C4-2B (cell line): ENCODE measurements at regions not wholly inside any gene's neighbourhood (a gene's known extent, or its start where the extent isn't known, plus 50 kb on each side); places are given as distances from the start of the nearest gene placed in this dataset.
A peak's percentile ranks its signal among the peaks of the same experiment; 100 is the strongest.

ENCODE experiments used
- H3K27ac ChIP-seq: fragments of 450-650 bp; 2 replicates; pipeline ENCODE4 v1.5.1; 2017
- ZFX ChIP-seq: fragments of 450-650 bp; IDR thresholded peaks from 2 replicates; pipeline ENCODE4 v1.6.1; 2017
- TF ChIP-seq, protein P1 (sequence below): fragments of 450-650 bp; conservative IDR thresholded peaks from 2 replicates; pipeline ENCODE4 v1.5.1; 2017; ENCODE audit warnings: mild to moderate bottlenecking

DNA sequence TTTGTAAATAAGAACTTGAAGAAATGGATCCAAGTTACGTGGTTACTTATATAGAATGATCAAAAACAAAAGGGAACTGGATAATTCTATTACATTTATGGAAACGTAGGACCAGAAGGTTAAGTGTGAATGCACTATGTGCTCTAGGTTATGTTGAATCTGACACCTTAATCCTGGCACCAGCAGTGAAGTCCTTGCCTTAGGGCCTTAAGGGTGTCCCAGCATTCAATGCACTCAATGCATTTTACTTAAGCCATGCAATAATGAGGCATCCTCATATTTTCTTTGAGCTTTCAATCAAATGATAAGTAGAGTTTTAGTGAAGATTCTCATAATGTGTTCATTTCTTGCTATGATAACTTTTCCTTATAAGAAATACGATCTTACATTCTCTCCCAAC, 178.3 kb upstream of the AGR3 start:
- no peak overlapping the region for H3K27ac ChIP-seq
- no peak for TF ChIP-seq ZFX
- TF ChIP-seq, protein P1, sequence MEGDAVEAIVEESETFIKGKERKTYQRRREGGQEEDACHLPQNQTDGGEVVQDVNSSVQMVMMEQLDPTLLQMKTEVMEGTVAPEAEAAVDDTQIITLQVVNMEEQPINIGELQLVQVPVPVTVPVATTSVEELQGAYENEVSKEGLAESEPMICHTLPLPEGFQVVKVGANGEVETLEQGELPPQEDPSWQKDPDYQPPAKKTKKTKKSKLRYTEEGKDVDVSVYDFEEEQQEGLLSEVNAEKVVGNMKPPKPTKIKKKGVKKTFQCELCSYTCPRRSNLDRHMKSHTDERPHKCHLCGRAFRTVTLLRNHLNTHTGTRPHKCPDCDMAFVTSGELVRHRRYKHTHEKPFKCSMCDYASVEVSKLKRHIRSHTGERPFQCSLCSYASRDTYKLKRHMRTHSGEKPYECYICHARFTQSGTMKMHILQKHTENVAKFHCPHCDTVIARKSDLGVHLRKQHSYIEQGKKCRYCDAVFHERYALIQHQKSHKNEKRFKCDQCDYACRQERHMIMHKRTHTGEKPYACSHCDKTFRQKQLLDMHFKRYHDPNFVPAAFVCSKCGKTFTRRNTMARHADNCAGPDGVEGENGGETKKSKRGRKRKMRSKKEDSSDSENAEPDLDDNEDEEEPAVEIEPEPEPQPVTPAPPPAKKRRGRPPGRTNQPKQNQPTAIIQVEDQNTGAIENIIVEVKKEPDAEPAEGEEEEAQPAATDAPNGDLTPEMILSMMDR = no peak

DNA sequence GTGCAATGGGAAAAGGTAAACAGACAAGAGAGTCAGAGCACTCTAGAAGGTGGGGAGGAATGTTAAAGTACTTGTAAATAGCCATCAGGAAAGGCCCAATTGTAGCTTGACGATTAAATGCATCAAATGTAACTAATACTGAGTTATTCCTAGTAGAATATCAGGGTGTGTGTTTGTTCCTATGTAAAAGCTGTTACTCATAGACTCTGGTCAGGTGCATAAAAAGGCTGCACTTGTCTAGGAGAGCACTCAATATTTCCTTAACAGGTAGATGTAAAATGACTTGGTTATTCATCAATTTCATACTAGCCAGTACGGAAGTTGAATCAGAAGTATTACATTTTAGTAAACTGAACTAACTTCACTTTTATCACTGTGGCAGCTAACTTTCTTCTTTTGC, 179.7 kb upstream of the AGR3 start:
- TF ChIP-seq, protein P1 = no peak
- TF ChIP-seq ZFX = no peak
- no peak overlapping the region for H3K27ac ChIP-seq

DNA sequence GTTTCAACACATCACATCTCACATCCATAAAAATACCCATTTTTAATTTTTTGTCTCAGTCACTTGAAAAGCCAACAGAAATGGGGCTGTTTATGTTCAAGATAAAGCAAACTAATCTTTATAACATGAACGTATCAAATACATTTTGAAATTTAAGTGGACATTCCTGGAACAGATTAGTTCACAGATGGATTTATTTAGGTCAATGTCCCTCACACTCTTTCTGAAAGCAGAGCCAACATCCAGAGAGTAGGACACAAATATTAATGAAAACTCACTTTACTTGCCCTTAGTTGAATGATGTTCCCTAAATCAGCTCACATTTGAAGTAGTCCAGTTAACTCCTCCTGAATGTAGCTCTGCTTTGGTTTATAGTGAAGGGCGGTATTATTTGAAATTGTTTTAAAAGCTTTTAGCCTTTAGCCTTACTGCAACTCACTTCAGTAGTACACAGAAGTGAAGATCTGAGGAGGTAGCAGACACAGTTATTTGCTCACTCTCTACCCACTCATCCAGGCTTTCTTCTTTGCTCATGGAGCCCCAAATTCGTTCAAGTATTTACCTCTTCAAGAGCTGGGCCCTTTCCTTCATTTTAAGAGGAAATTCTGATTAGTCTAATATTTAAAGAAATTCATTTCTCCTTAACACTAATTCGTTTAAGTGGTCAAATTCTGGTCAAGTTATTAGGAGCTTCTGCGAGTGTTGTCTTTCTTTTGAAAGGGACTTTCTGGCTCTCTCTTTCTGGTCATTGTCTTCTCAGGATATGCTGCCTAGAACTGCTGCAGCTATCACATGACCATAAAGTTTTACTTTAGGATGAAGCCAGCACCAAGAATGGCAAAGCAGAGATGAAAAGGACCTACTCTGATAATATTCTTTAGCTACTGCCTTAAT, 180.6 kb upstream of the AGR3 start:
- TF ChIP-seq ZFX = no peak
- TF ChIP-seq, protein P1 = no peak
- no peak overlapping the region for H3K27ac ChIP-seq

DNA sequence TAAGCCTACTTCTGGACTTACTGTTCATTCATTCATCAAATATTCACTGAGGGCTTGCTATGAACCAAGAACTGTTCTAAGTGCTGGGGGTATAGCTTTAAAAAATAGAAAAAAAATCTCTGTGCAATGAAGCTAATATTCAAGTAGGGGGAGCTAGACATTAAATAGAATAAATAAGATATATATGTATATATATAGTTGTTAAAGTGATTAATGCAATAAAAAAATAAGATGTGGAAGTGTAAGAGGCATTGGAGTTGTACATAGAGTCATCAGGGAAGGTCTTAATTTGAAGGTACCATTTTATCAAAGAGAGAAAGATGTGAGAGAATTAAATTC, 181.2 kb upstream of the AGR3 start:
- no peak for TF ChIP-seq ZFX
- TF ChIP-seq, protein P1 = peak; percentile 48
- H3K27ac ChIP-seq = no peak overlapping the region

DNA sequence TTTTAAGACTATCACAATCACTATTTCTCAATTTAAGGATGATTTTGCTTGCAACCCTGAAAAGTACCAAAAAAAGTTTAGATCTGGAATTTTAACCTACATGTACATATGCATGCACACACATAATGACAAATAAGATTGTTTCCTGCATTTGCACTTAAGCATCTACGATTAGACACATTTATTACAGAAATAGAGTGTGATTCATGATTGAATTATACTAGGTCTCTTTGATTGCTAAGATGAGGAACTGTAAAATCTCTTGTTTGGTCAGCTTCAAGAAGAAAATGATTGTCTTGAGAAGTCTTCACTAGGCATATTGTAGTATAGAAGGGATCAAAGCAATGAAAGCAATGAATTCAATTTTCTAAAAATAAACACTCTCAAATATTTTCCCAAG, 185.9 kb upstream of the AGR3 start:
- H3K27ac ChIP-seq = no peak overlapping the region
- TF ChIP-seq, protein P1 = no peak
- TF ChIP-seq ZFX = no peak

DNA sequence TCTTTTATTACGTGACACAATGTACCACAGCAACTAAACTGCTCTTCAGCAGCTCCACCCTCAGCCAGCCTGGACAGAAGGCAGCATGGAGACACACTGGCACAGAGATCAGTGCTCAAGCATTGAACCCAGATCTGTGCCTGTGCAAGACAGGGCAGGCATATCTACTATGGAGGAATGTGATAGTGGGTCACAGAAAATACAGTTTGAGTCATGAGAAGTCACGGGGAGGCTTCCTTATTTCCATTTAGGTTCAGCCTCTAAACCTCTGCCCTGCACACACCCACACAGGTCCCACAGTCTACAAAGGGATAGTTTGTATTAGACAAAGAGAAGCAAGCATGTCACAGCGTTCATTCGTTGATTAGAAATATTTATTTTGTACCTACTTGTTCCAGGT, 187.4 kb upstream of the AGR3 start:
- TF ChIP-seq, protein P1 = no peak
- TF ChIP-seq ZFX = no peak

DNA sequence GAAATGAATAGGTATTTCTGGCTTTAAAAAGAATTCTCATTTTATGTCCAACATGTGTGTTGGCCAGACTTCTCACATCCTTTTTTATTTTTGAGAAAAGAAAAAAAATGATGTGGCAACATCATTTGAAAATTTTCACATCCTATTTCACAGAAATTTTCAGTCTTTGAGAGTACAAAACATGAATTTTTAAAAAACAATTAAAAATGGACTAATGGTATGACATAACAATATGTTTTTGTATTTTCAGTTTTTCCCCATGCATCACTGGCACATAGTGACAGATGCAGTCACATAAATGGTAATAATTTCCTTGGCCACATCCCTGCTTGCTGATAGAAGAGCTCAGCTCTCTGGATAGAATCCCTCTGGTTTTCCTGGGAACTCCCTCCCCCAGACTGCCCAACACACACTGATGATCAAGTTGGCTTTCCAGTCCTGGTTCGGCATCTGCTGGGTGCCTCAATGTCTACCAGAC, 188.5 kb upstream of the AGR3 start:
- no peak overlapping the region for H3K27ac ChIP-seq
- TF ChIP-seq, protein P1 = no peak
- TF ChIP-seq ZFX = no peak

More for the DNA sequence above, 187.4 kb upstream of the AGR3 start:
- no peak overlapping the region for H3K27ac ChIP-seq
